A549 (cell line): ENCODE measurements at regions not wholly inside any gene's neighbourhood (a gene's known extent, or its start where the extent isn't known, plus 50 kb on each side); places are given as distances from the start of the nearest gene placed in this dataset.

Source experiments
- BHLHE40 ChIP-seq: IDR thresholded peaks from 2 replicates; pipeline ENCODE4 v1.6.1; 2012; ENCODE audit warnings: low read depth, low read length, inconsistent platforms
- HDAC2 ChIP-seq: fragments of 200-600 bp; sonication (generic); IDR thresholded peaks from 2 replicates; pipeline ENCODE4 v1.6.1; 2016
- JUN ChIP-seq, 2 experiments: fragments of >200 bp; sonication (Bioruptor Twin); formaldehyde crosslinking; IDR thresholded peaks; 2 replicates in 1 of 2; 3 replicates in 1 of 2; pipeline ENCODE4 v1.6.1; 2016 to 2017
- MYC ChIP-seq: IDR thresholded peaks from 2 replicates; pipeline ENCODE4 v1.6.1; 2012; ENCODE audit warnings: mild to moderate bottlenecking, inconsistent platforms, low read length, improper control_type of control experiment, borderline replicate concordance
- ZFP36 ChIP-seq: fragments of 450-650 bp; IDR thresholded peaks from 2 replicates; pipeline ENCODE4 v1.6.1; 2014; ENCODE audit warnings: borderline replicate concordance; ENCODE audit not compliant: partially characterized antibody
- TF ChIP-seq, protein P1 (sequence below): fragments of >200 bp; sonication (Bioruptor Twin); formaldehyde crosslinking; IDR thresholded peaks from 3 replicates; pipeline ENCODE4 v1.5.1; 2016

DNA sequence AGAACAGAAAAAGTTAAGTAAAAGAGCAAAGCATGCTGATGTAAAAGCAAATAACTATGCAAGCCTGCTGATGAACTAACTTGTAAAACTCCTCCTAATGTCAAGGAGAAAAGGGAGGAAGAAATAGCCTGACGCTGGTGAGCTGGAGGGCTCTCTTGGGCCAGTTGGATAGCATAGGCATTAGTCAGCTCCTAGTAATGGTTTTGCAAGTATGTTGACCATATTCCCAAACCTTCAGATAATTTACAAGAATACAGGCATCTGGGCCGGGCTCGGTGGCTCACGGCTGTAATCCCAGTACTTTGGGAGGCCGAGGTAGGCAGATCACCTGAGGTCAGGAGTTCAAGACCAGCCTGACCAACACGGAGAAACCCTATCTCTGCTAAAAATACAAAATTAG, 871.4 kb downstream of the C12orf50 start:
- no peak for TF ChIP-seq HDAC2
- TF ChIP-seq BHLHE40 = no peak
- TF ChIP-seq, protein P1, sequence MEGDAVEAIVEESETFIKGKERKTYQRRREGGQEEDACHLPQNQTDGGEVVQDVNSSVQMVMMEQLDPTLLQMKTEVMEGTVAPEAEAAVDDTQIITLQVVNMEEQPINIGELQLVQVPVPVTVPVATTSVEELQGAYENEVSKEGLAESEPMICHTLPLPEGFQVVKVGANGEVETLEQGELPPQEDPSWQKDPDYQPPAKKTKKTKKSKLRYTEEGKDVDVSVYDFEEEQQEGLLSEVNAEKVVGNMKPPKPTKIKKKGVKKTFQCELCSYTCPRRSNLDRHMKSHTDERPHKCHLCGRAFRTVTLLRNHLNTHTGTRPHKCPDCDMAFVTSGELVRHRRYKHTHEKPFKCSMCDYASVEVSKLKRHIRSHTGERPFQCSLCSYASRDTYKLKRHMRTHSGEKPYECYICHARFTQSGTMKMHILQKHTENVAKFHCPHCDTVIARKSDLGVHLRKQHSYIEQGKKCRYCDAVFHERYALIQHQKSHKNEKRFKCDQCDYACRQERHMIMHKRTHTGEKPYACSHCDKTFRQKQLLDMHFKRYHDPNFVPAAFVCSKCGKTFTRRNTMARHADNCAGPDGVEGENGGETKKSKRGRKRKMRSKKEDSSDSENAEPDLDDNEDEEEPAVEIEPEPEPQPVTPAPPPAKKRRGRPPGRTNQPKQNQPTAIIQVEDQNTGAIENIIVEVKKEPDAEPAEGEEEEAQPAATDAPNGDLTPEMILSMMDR = no peak
- TF ChIP-seq ZFP36 = no peak
- TF ChIP-seq JUN (IDR thresholded peaks at IDR 0.05) = no peak
- TF ChIP-seq MYC = no peak
